SH-SY5Y (cell line): ENCODE measurements at regions not wholly inside any gene's neighbourhood (a gene's known extent, or its start where the extent isn't known, plus 50 kb on each side); places are given as distances from the start of the nearest gene placed in this dataset.

Source experiments
- GATA2 ChIP-seq: IDR thresholded peaks from 2 replicates; pipeline ENCODE4 v1.6.1; 2011; ENCODE audit warnings: mild to moderate bottlenecking, low read depth, low read length
- GATA3 ChIP-seq: IDR thresholded peaks from 2 replicates; pipeline ENCODE4 v1.6.1; 2011; ENCODE audit warnings: low read depth, mild to moderate bottlenecking, low read length, moderate library complexity

GRCh38 chr2:128640845-128641360 is 322.2 kb upstream of the HS6ST1 start:
- TF ChIP-seq GATA2, result no peak
- no peak for TF ChIP-seq GATA3
